IgD-negative memory B cell (primary cell): ENCODE measurements at regions not wholly inside any gene's neighbourhood (a gene's known extent, or its start where the extent isn't known, plus 50 kb on each side); places are given as distances from the start of the nearest gene placed in this dataset.
"Not testable (repeated sequence)": the region's sequence is repeated elsewhere in the genome, so short reads cannot be mapped to it uniquely, and the experiment has no call there.

Experiments used
- H3K27ac Mint-ChIP-seq, 3 donors: one replicate each; pipeline ENCODE4 v1.8.0; 2020 to 2022; ENCODE audit warnings: mild to moderate bottlenecking in 3 of 3, mixed read lengths in 3 of 3, moderate library complexity in 1 of 3
- H3K27me3 Mint-ChIP-seq: one replicate; pipeline ENCODE4 v1.8.0; 2021; ENCODE audit warnings: mixed read lengths
- H3K36me3 Mint-ChIP-seq: one replicate; pipeline ENCODE4 v1.8.0; 2020; ENCODE audit warnings: mild to moderate bottlenecking, mixed read lengths
- H3K4me1 Mint-ChIP-seq, 3 donors: one replicate each; pipeline ENCODE4 v1.8.0; 2020 to 2022; ENCODE audit warnings: mixed read lengths in 3 of 3, mild to moderate bottlenecking in 1 of 3
- H3K4me3 Mint-ChIP-seq, 4 donors: one replicate each; pipeline ENCODE4 v1.8.0; 2020 to 2022; ENCODE audit warnings: mild to moderate bottlenecking in 4 of 4, mixed read lengths in 4 of 4, moderate library complexity in 3 of 4
- H3K9me3 Mint-ChIP-seq, 3 donors: one replicate each; pipeline ENCODE4 v1.8.0; 2020 to 2021; ENCODE audit warnings: mixed read lengths in 3 of 3, mild to moderate bottlenecking in 1 of 3

DNA sequence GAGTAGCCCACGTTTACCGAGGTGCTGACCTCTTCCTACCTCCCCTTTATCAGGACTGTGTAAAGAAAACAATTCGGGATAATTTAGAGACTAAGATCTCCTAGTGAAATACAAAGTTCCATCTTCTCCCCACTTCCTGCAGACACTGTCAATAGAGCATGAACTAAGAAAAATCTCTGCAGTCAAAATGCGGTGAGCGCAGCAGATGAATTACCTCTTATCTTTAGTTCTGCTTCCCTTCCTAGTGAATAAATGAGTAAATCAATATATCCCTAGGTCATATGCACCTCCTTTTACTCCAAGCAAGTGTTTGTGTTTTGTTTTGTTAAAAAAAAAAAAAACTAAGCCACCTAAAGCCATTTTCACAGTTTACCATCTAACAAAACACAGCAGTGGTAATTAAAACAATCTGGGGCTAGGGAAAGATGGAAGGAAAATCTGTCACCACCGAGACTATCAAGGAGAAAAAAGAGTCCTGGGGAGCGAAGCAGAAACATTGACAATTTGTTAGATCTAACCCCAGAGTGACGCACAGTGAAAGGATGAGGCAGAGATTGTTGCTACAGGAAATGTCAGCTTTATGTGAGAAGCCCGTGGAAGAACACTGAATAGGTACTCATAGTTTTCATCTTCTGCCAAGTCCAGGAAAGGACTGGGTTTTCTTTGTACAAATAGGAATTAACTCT is 159.4 kb upstream of the SPTLC3 start:
- no peaks in the 10 kb centered on the region for H3K4me1 Mint-ChIP-seq
- no peaks in the 10 kb centered on the region for H3K36me3 Mint-ChIP-seq
- no peak overlapping the region for H3K4me3 Mint-ChIP-seq
- no peaks in the 10 kb centered on the region for H3K27me3 Mint-ChIP-seq
- peaks cover 0 to 7% (median 2%) of the 10 kb centered on the region in 3 donors for H3K9me3 Mint-ChIP-seq
- no peak overlapping the region for H3K27ac Mint-ChIP-seq

DNA sequence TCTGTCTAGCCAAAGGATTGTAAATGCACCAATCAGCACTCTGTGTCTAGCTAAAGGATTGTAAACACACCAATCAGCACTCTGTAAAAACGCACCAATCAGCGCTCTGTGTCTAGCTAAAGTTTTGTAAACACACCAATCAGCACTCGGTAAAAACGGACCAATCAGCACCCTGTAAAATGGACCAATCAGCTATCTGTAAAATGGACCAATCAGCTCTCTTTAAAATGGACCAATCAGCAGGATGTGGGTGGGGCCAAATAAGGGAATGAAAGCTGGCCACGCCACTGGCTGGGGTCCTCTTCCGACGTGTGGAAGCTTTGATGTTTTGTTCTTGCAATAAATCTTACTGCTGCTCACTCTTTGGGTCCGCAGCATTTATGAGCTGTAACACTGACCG is 151.1 kb upstream of the SPTLC3 start:
- not testable (repeated sequence) for H3K27me3 Mint-ChIP-seq, H3K27ac Mint-ChIP-seq, H3K4me3 Mint-ChIP-seq, H3K4me1 Mint-ChIP-seq, H3K36me3 Mint-ChIP-seq
- H3K9me3 Mint-ChIP-seq, result peaks cover 6 to 28% (median 15%) of the 10 kb centered on the region in 3 donors

DNA sequence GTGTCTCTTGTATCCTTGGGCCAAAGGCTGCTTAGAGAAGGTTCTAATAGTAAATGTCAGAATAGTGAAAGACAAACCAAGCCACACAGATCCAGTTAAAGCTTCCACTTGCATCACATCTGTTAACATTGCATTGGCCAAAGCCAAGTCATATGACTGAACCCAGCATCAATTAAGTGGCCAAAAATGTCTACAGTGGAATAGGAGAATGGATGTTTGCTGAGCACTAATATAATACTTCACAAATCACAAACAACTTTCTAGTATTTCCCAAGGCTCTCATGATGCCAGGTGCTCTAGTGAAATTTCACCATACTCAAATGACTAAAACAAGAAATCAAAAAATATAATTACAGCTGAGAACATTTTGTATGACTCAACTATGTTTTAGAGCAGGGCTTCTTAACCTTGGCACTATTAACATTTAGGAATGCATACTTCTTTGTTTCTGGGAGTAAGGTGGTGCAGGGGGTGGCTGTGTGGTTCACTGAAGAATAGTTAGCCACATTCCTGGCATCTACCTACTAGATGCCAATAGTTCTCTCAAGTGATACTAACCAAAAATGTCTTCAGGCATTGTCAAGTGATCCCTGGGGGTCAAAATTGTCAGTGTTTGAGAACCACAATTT is 148.0 kb upstream of the SPTLC3 start:
- peaks cover 2 to 14% (median 5%) of the 10 kb centered on the region in 3 donors for H3K9me3 Mint-ChIP-seq
- H3K36me3 Mint-ChIP-seq, result no peaks in the 10 kb centered on the region
- no peak overlapping the region for H3K27ac Mint-ChIP-seq
- H3K27me3 Mint-ChIP-seq, result no peaks in the 10 kb centered on the region
- H3K4me3 Mint-ChIP-seq, result no peak overlapping the region
- no peaks in the 10 kb centered on the region for H3K4me1 Mint-ChIP-seq

DNA sequence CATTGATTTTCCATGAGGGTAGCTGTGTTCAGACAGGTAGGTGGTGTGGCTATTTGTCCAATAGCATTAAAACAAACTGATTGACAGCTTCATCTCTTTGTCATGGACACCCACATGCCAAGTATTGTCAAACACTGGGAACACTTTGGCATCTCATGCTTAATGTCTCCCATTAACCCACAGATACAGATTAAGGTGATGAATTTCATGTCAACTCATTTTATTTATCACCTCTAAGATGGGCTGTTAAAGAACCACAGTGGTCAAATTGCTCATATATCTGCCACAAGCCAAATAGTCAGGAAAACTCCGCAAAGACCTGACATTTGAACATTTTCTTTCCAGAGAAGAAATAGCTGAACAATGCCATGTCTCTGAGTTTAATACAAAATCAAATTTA is 139.1 kb upstream of the SPTLC3 start:
- Mint-ChIP-seq H3K9me3 (peaks cover 0 to 4% (median 0%) of the 10 kb centered on the region in 3 donors), H3K36me3 (no peaks in the 10 kb centered on the region), H3K4me3 (no peak overlapping the region), H3K4me1 (no peaks in the 10 kb centered on the region), H3K27ac (no peak overlapping the region), H3K27me3 (no peaks in the 10 kb centered on the region)

DNA sequence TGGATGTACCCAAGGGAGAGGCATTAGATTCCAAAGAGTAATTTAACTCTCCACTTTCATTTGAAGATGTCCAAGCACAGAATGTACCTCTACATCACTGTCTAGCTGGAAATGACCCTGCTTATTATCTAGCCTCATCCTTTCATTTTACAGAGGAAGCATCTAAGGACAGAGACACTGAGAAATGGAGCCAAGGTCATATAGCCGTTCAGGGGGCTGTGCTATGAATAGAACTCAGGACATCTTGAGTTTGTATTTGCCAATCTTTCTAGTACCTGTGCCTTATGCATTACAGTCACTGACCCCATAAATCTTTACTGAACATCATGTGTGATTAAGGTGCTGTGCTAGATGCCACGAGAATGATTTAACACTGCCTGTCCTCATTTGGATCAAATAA is 138.2 kb upstream of the SPTLC3 start:
- H3K4me3 Mint-ChIP-seq, result no peak overlapping the region
- H3K9me3 Mint-ChIP-seq, result peaks cover 0 to 4% (median 0%) of the 10 kb centered on the region in 3 donors
- no peaks in the 10 kb centered on the region for H3K36me3 Mint-ChIP-seq
- no peak overlapping the region for H3K27ac Mint-ChIP-seq
- H3K4me1 Mint-ChIP-seq, result no peaks in the 10 kb centered on the region
- H3K27me3 Mint-ChIP-seq, result no peaks in the 10 kb centered on the region

DNA sequence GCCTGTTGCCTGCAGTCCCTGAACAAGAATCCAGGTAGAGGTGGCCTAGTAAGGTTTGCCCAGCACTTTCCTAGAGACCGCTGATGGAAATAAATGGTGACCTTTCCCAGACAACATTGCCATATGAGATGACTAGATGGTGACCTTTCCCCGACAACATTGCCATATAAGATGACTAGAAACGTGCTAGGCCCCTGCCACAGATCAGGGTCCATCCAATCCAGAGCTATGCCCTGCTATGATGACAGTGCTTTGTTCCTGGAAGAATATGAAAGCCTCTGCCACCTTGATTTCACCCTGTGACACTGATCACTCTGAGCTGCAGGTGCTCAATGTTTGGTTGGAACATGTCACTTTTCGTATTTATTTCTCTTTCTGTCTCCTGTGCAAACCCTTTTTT is 133.8 kb upstream of the SPTLC3 start:
- no peak overlapping the region for H3K27ac Mint-ChIP-seq
- H3K36me3 Mint-ChIP-seq, result no peaks in the 10 kb centered on the region
- no peaks in the 10 kb centered on the region for H3K27me3 Mint-ChIP-seq
- H3K9me3 Mint-ChIP-seq, result peaks cover 2 to 3% (median 3%) of the 10 kb centered on the region in 3 donors
- no peak overlapping the region for H3K4me3 Mint-ChIP-seq
- no peaks in the 10 kb centered on the region for H3K4me1 Mint-ChIP-seq

DNA sequence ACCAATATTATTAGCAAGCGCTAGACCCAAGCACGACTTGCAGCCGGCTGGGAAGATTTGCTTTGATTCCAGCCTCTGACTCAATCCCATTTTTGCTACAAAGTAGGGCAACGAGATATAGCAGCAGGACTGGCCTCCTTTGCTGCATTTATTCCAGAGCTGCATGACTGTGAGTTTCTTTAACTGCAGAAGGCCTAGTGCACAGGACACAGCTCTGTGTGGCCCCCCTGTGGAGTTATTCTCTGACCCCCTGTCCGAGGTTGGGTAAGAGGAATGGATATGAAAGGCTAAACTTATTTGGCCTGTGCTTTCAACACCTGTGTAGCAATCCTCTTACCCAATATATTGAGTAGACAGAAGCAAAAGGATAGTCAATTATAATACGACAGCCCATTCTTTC is 133.3 kb upstream of the SPTLC3 start:
- peaks cover 2 to 3% (median 3%) of the 10 kb centered on the region in 3 donors for H3K9me3 Mint-ChIP-seq
- H3K4me3 Mint-ChIP-seq, result no peak overlapping the region
- no peaks in the 10 kb centered on the region for H3K27me3 Mint-ChIP-seq
- H3K27ac Mint-ChIP-seq, result no peak overlapping the region
- no peaks in the 10 kb centered on the region for H3K4me1 Mint-ChIP-seq
- no peaks in the 10 kb centered on the region for H3K36me3 Mint-ChIP-seq

DNA sequence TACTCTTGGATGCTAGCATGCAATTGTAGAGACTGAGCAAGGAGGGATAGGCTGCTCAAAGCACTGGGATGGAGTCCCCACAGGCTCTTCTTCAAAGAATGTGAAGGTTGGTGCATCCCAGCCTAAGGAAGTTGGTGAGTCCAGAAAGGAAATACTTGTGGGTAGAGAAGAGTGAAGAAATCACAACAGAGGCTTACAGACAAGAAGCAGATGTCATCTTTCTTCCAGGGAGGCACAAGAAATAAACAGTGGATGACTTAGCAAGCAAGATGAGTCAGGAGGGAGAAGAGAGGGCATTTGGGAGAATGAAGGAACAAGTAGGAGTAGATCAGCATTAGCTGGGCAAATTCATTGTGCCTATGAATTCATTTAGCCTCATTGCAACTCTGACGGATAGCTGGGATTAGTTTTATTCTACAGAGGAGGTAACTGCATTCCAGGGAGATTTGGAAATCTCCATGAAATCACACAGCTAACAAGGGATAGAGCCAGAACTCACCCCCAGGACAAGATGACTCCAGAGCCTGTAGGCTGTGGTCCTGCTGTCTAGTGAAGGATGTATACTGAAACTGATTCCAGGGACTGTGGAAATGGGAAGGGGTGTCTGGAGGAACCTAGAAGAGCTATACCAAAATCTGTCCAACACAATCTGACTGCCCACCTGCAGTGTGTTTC is 125.8 kb upstream of the SPTLC3 start:
- Mint-ChIP-seq H3K9me3 (peaks cover 4 to 13% (median 5%) of the 10 kb centered on the region in 3 donors), H3K27ac (no peak overlapping the region), H3K27me3 (no peaks in the 10 kb centered on the region), H3K4me3 (no peak overlapping the region), H3K4me1 (no peaks in the 10 kb centered on the region), H3K36me3 (no peaks in the 10 kb centered on the region)

DNA sequence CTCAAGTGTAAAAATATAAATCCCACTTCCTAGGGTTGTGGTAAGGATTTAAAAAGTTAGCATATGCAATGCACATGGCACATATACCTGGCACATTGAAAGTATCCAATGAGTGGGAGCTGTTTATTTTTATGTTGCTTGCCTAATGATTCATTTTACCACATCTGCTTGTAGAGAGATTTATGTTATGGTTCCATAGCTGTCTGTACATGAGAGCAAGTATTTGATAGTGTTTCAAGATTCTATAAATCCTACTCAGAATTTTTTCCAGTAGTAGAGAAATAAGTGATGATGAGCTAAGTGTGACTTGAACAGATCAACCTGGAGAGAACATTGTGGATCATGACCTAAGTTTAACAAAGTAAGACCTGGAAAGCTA is 125.3 kb upstream of the SPTLC3 start:
- Mint-ChIP-seq H3K27ac (no peak overlapping the region), H3K4me1 (no peaks in the 10 kb centered on the region), H3K27me3 (no peaks in the 10 kb centered on the region), H3K4me3 (no peak overlapping the region), H3K36me3 (no peaks in the 10 kb centered on the region), H3K9me3 (peaks cover 4 to 13% (median 5%) of the 10 kb centered on the region in 3 donors)

DNA sequence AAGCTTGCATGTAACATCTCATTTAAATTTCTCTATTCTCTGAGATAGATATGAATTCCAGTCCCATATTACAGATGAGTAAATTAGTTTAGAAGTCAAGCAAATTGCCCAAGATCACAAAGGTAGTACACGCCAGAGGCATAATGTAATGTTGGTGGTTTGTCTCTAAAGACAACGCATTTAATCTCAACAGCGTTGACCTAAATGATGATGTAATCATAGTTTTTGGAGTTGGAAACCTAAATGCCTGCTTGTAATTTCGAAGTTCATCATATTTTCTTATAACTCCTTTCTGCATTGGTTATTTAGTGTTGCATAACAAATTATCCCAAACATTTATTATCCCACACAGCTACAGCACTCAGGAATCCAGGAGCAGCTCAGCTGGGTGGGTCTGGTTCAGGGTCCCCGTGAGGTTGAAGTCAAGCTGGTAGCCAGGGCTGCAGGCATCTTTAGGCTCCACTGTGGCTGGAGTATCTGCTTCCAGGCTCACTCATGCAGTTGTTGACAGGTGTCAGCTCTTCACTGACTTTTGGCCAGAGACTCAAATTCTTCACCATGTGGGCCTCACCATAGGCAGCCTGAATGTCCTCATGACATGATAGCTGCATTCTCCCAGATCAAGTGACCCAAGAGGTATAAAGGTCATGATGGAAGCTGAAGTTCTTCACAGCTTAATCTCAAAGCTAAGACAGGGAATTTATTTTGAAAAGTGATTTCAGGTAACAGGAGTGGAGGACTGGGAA is 122.0 kb upstream of the SPTLC3 start:
- Mint-ChIP-seq H3K36me3 (no peaks in the 10 kb centered on the region), H3K27ac (no peak overlapping the region), H3K4me3 (no peak overlapping the region), H3K9me3 (peaks cover 6 to 14% (median 8%) of the 10 kb centered on the region in 3 donors), H3K4me1 (no peaks in the 10 kb centered on the region), H3K27me3 (no peaks in the 10 kb centered on the region)

DNA sequence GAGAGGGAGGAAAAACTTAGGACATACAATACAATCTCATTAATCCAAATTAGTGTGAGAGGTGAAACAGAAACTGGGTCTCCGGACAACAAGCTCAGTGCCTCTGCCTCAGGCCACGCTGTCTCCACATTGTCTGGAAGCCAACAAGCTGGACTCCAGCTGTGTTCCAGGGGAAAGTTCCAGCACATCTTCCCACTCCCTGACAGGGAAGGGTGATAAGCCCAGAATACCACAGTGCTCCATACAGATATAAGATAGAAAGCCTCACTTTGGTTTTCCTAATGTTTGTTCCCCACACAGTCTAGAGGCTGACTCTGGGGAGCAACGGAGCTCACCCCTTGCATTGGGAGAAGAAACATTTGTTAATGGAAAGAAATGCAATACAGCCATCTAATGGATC is 117.1 kb upstream of the SPTLC3 start:
- Mint-ChIP-seq H3K9me3 (peaks cover 2 to 10% (median 8%) of the 10 kb centered on the region in 3 donors), H3K4me1 (no peaks in the 10 kb centered on the region), H3K27me3 (no peaks in the 10 kb centered on the region), H3K36me3 (no peaks in the 10 kb centered on the region), H3K27ac (no peak overlapping the region), H3K4me3 (no peak overlapping the region)

DNA sequence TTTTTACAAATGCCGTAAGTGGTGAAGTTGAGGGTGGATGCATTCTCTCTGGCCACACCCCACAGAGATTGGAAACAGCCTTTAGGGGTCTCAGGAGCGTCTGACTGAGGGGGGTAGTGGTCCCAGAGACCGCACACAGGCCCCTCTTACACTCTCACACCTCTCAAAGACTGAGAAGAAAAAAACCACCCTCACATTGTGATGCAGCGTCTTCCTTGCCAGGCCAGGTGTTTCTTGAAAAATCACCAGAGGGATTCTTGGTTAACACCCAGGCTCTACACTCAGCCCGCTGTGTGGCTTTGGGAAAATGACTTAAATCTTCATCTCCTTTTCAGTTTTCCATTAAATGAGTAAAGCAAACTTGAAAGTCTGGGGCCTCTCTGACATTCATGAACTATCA is 115.8 kb upstream of the SPTLC3 start:
- H3K9me3 Mint-ChIP-seq, result peaks cover 2 to 7% (median 6%) of the 10 kb centered on the region in 3 donors
- H3K27me3 Mint-ChIP-seq, result no peaks in the 10 kb centered on the region
- H3K4me1 Mint-ChIP-seq, result no peaks in the 10 kb centered on the region
- no peak overlapping the region for H3K27ac Mint-ChIP-seq
- no peak overlapping the region for H3K4me3 Mint-ChIP-seq
- no peaks in the 10 kb centered on the region for H3K36me3 Mint-ChIP-seq

DNA sequence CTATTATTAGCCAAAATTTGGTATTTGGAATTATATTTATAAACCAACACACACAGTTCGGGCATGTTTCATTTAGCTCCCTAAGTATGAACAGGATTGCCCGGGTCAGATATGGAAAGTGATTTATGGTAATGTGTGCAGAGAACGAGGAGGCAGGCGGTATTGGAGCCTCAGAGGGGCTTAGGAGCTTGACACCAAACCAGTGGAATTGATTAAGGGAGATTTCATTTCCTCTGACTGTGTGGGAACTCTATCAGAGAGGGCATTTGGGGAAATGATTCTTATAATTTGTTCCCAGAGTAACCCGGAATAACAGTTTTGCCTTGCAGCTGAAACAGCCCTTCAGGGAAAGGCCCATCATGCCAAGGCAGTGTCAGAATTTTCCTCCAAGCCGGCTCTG is 115.1 kb upstream of the SPTLC3 start:
- no peaks in the 10 kb centered on the region for H3K27me3 Mint-ChIP-seq
- peaks cover 2 to 7% (median 6%) of the 10 kb centered on the region in 3 donors for H3K9me3 Mint-ChIP-seq
- no peaks in the 10 kb centered on the region for H3K36me3 Mint-ChIP-seq
- H3K4me1 Mint-ChIP-seq, result no peaks in the 10 kb centered on the region
- H3K4me3 Mint-ChIP-seq, result no peak overlapping the region
- no peak overlapping the region for H3K27ac Mint-ChIP-seq

DNA sequence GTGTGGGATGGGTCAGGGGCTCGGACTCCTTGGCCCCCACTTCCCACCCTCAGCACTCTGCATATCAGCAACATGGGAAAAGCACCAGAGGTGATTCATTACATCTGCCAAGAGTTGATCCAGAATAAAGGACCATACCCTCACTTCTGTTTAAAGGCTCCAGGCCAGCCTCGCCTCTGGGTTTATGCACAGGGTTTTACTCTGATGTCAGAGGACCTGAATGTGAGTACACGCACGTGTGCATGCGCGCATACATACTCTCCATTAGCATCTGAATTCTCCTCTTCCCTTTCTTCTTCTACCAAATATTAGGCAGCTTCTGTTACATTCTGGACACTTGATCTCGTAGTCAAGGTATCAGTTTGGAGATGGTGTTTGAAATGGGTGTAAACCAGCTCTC is 114.7 kb upstream of the SPTLC3 start:
- Mint-ChIP-seq H3K36me3 (no peaks in the 10 kb centered on the region), H3K4me1 (no peaks in the 10 kb centered on the region), H3K4me3 (no peak overlapping the region), H3K27ac (no peak overlapping the region), H3K27me3 (no peaks in the 10 kb centered on the region), H3K9me3 (peaks cover 2 to 7% (median 6%) of the 10 kb centered on the region in 3 donors)

DNA sequence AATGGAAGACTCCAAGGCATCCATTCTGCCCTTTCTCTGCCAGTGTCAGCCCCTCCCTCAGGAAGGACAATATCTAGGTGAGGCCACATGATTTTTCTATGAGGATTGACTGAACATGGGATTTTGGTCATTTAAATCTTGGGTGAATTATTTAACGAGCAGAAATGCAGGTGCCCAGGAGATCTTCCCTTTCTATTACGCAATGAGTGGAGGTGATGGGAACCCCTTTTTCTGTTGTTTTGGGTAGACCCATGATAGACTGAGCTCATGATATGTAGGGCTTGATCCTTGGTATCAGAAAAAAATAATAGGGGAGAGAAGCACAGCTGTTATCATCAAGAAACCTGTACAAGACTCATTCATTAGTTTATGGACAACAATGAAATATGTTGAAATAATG is 112.6 kb upstream of the SPTLC3 start:
- Mint-ChIP-seq H3K27ac (no peak overlapping the region), H3K9me3 (peaks cover under 1 to 6% (median 2%) of the 10 kb centered on the region in 3 donors), H3K4me3 (no peak overlapping the region), H3K36me3 (no peaks in the 10 kb centered on the region), H3K4me1 (no peaks in the 10 kb centered on the region), H3K27me3 (no peaks in the 10 kb centered on the region)
